ENCODE measurements at regions not wholly inside any gene's neighbourhood (a gene's known extent, or its start where the extent isn't known, plus 50 kb on each side); places are given as distances from the start of the nearest gene placed in this dataset.
A peak's percentile ranks its signal among the peaks of the same experiment; 100 is the strongest.

DNA sequence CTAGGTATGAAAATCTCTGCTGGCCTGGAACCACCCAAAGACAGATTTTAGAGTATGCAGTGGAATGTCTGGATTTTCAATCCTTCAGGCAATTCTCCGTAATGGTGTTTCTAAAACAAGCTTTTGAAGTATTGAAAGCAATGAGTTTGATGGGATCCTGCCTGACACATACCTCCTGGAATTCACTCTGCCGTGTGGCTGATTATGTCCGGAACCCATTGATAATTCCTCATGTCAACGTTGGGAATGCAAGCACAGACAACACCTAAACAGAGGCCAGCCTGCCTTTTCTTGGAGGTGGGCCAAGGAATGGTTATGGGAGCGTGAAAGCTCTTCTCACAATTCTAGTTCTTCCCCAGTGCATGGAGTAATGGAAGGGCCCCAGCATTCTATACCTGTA, 168.9 kb upstream of the HMCN1 start:
- H3K9me3 ChIP-seq (ENCODE audit: control insufficient read depth, low read length), result no peaks in the 10 kb centered on the region
- intact Hi-C loops (cut with DNase I), result loop anchor here in 1 of 2 donors (10.0 kb wide), 1 partner anchor 61 kb away; no protein-coding TSS in a partner anchor
- 62% methylated on average over 5 of the region's 5 CpGs for WGBS, 2 donors
- H3K27ac ChIP-seq (ENCODE audit: low read depth in 1 of 2, low read length in 2 of 2), result no peak overlapping the region
- DNase-seq, result no peak
- no peaks in the 10 kb centered on the region for H3K27me3 ChIP-seq (ENCODE audit: control insufficient read depth in 1 of 2, insufficient read depth in 2 of 2, low read length in 1 of 2)
- H3K36me3 ChIP-seq (ENCODE audit: control insufficient read depth in 1 of 2, insufficient read depth in 2 of 2, low read length in 1 of 2), result no peaks in the 10 kb centered on the region
- no peak overlapping the region for H3K4me3 ChIP-seq (ENCODE audit: low read length in 2 of 2)
- no peak for ATAC-seq (ENCODE audit: low FRiP score)
- no peaks in the 10 kb centered on the region for H3K4me1 ChIP-seq (ENCODE audit: control insufficient read depth in 1 of 2, insufficient read depth in 2 of 2, low read length in 2 of 2)

DNA sequence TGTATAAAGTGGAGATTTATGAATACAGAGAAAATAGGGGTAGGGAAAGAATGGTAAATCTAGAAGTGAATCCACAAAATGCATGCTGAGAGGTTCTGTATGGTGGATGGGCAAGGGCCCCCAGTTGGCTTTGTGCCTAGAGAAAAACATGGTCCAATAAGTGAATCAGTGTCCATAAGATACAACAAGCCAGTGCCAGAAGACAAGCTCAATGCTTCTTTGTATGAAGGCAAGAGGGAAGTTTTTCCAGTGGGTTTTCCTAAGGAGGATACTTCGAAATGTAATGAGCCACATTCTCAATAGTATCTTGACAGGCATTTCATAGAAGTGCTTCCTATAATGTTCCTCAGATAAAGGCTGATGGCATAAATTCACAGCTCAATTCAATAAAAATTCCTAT, 169.4 kb upstream of the HMCN1 start:
- no peaks in the 10 kb centered on the region for H3K9me3 ChIP-seq (ENCODE audit: control insufficient read depth, low read length)
- H3K4me3 ChIP-seq (ENCODE audit: low read length in 2 of 2), result no peak overlapping the region
- no peaks in the 10 kb centered on the region for H3K36me3 ChIP-seq (ENCODE audit: control insufficient read depth in 1 of 2, insufficient read depth in 2 of 2, low read length in 1 of 2)
- ATAC-seq (ENCODE audit: low FRiP score) (no peak), DNase-seq (no peak)
- 83 to 96% methylated on average over 1 of the region's 1 CpG for whole genome bisulfite sequencing, 2 donors
- no peaks in the 10 kb centered on the region for H3K4me1 ChIP-seq (ENCODE audit: control insufficient read depth in 1 of 2, insufficient read depth in 2 of 2, low read length in 2 of 2)
- H3K27ac ChIP-seq (ENCODE audit: low read depth in 1 of 2, low read length in 2 of 2), result no peak overlapping the region
- intact Hi-C loops (cut with DNase I), result loop anchor here in 1 of 2 donors (10.0 kb wide), 1 partner anchor 60 kb away; no protein-coding TSS in a partner anchor
- no peaks in the 10 kb centered on the region for H3K27me3 ChIP-seq (ENCODE audit: control insufficient read depth in 1 of 2, insufficient read depth in 2 of 2, low read length in 1 of 2)

DNA sequence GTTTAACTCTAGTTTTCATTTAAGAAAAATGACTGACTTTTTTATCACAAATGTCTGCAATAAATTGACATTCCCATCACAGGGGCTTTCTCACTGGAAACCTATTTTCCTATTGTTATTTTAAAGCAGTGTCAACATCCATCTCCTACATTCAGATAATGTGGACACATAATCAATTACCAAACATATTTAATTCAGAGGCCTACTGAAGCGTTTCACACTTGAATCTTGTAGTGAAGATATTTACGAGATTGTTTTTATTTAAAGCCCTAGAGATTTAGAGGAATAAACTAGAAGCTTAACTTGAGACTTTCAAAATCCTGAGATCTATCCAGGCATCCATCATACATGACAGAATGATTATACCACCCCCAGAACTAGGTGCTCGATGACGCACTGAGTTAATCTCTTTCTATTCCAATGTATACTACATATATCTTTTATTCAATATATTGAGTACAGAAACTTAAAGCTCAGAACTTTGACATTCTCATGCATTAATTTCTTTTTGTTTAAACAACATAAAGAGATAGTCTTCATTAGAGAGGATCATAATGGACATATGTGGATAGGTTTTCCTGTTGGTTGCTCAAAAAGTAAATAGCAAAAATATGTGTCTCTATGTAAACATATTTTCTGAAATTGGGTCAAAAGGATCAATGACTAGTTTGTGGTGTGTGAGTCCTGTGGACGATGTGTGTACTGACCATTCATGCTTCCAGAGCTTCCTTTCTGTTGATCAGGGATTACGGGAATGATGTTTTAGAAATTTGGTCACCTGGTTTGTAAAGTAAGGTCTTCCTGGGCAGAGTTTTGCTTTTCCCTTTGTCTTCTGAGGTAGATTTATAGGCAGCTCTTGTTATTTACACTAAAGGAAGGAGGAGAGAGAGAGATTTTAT, 171.5 kb upstream of the HMCN1 start:
- no peak for DNase-seq
- H3K4me1 ChIP-seq (ENCODE audit: control insufficient read depth in 1 of 2, insufficient read depth in 2 of 2, low read length in 2 of 2), result no peaks in the 10 kb centered on the region
- no peak overlapping the region for H3K27ac ChIP-seq (ENCODE audit: low read depth in 1 of 2, low read length in 2 of 2)
- H3K9me3 ChIP-seq (ENCODE audit: control insufficient read depth, low read length), result no peaks in the 10 kb centered on the region
- H3K27me3 ChIP-seq (ENCODE audit: control insufficient read depth in 1 of 2, insufficient read depth in 2 of 2, low read length in 1 of 2), result no peaks in the 10 kb centered on the region
- no peak for ATAC-seq (ENCODE audit: low FRiP score)
- 77 to 82% methylated on average over 6 of the region's 6 CpGs for WGBS, 2 donors
- no peaks in the 10 kb centered on the region for H3K36me3 ChIP-seq (ENCODE audit: control insufficient read depth in 1 of 2, insufficient read depth in 2 of 2, low read length in 1 of 2)
- intact Hi-C loops (cut with DNase I), result loop anchor here in 1 of 2 donors (10.0 kb wide), 1 partner anchor 58 kb away; no protein-coding TSS in a partner anchor
- no peak overlapping the region for H3K4me3 ChIP-seq (ENCODE audit: low read length in 2 of 2)

DNA sequence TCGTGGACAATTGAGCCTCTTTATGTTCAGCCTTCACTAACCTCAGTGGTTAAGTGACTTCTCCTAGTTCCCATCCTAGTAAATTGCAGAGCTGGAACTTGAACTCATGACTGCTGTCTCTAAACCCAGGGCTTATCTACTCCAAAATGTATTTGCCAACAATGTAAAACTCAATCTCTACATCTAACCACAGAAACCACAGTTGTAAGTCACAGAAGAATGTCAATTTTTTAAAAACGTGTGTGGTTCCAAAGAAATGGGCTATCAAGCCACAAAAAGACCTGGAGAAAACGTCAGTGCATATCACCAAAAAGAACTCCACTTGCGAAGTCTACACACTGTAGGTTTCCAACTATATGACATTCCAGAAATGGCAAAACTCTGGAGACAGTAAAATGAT, 172.6 kb upstream of the HMCN1 start:
- no peaks in the 10 kb centered on the region for H3K9me3 ChIP-seq (ENCODE audit: control insufficient read depth, low read length)
- H3K4me1 ChIP-seq (ENCODE audit: control insufficient read depth in 1 of 2, insufficient read depth in 2 of 2, low read length in 2 of 2), result no peaks in the 10 kb centered on the region
- no peak for DNase-seq
- H3K4me3 ChIP-seq (ENCODE audit: low read length in 2 of 2), result no peak overlapping the region
- no peaks in the 10 kb centered on the region for H3K36me3 ChIP-seq (ENCODE audit: control insufficient read depth in 1 of 2, insufficient read depth in 2 of 2, low read length in 1 of 2)
- intact Hi-C loops (cut with DNase I), result loop anchor here in 1 of 2 donors (10.0 kb wide), 1 partner anchor 57 kb away; no protein-coding TSS in a partner anchor
- H3K27me3 ChIP-seq (ENCODE audit: control insufficient read depth in 1 of 2, insufficient read depth in 2 of 2, low read length in 1 of 2), result no peaks in the 10 kb centered on the region
- no peak overlapping the region for H3K27ac ChIP-seq (ENCODE audit: low read depth in 1 of 2, low read length in 2 of 2)
- no peak for ATAC-seq (ENCODE audit: low FRiP score)
- 69 to 72% methylated on average over 4 of the region's 4 CpGs for WGBS, 2 donors

DNA sequence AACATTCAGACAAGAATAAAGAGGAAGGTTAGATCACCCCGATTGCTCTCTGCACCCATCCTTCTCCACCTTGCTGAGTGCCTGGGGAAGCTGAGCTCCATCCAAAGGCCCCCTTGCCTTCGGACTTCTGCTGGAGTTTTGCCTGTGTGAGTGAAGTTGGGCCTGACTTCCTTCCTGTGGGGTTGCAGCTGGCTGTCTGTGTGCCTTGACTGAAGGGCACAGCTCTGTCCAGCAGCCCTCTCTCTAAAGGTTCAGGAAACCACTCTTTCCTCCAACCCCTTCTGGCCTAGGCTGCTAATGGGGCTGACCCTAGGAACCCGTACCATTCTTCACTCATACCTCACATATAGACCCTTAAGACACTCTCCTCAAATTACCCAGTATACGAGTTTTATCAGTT, 173.4 kb upstream of the HMCN1 start:
- ATAC-seq (ENCODE audit: low FRiP score) (no peak), DNase-seq (peak in 1 of 2 donors; percentile 48)
- WGBS, 2 donors, result 83 to 84% methylated on average over 4 of the region's 4 CpGs
- no peaks in the 10 kb centered on the region for H3K36me3 ChIP-seq (ENCODE audit: control insufficient read depth in 1 of 2, insufficient read depth in 2 of 2, low read length in 1 of 2)
- no peak overlapping the region for H3K4me3 ChIP-seq (ENCODE audit: low read length in 2 of 2)
- H3K9me3 ChIP-seq (ENCODE audit: control insufficient read depth, low read length), result no peaks in the 10 kb centered on the region
- H3K4me1 ChIP-seq (ENCODE audit: control insufficient read depth in 1 of 2, insufficient read depth in 2 of 2, low read length in 2 of 2), result no peaks in the 10 kb centered on the region
- intact Hi-C loops (cut with DNase I), result loop anchor here in 1 of 2 donors (10.0 kb wide), 1 partner anchor 56 kb away; no protein-coding TSS in a partner anchor
- H3K27ac ChIP-seq (ENCODE audit: low read depth in 1 of 2, low read length in 2 of 2), result no peak overlapping the region
- H3K27me3 ChIP-seq (ENCODE audit: control insufficient read depth in 1 of 2, insufficient read depth in 2 of 2, low read length in 1 of 2), result no peaks in the 10 kb centered on the region

DNA sequence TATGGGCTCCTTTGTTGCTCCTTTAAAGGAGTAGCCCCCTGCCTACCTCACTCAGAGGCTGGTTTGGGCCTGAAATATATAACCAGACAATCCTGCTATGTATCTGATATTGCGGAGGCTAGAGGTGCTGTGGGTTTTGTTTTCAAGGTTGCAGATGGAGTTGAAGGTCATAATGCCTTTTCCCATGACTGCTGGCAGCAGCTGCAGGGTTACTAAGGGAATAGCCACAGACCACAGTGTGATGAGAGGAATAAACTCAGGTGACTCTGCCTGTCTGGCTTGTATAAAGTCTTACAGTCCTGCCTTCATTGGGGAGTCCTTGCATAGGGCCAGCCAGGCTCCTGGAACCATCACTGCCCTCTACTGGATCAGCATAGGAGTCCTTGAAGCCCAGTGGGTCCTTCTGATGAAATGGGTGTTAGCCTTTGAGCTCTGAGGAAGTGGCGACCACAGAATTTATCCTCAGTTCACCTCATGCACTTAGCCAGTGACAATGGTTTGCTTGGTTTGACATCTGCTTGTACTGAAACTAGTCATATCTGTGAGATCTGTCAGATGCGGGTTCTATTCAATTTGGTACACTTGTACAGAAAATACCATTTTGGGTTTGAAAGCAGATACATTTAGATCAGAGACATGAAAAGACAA, 174.4 kb upstream of the HMCN1 start:
- 92% methylated on average over 3 of the region's 3 CpGs for WGBS, 2 donors
- H3K4me1 ChIP-seq (ENCODE audit: control insufficient read depth in 1 of 2, insufficient read depth in 2 of 2, low read length in 2 of 2), result no peaks in the 10 kb centered on the region
- intact Hi-C loops (cut with DNase I), result loop anchor here in 1 of 2 donors (10.0 kb wide), 1 partner anchor 55 kb away; no protein-coding TSS in a partner anchor
- ATAC-seq (ENCODE audit: low FRiP score), result peak; percentile 44
- no peaks in the 10 kb centered on the region for H3K36me3 ChIP-seq (ENCODE audit: control insufficient read depth in 1 of 2, insufficient read depth in 2 of 2, low read length in 1 of 2)
- no peak overlapping the region for H3K27ac ChIP-seq (ENCODE audit: low read depth in 1 of 2, low read length in 2 of 2)
- H3K9me3 ChIP-seq (ENCODE audit: control insufficient read depth, low read length), result no peaks in the 10 kb centered on the region
- no peaks in the 10 kb centered on the region for H3K27me3 ChIP-seq (ENCODE audit: control insufficient read depth in 1 of 2, insufficient read depth in 2 of 2, low read length in 1 of 2)
- no peak overlapping the region for H3K4me3 ChIP-seq (ENCODE audit: low read length in 2 of 2)
- peak in 1 of 2 donors; percentile 51 for DNase-seq

DNA sequence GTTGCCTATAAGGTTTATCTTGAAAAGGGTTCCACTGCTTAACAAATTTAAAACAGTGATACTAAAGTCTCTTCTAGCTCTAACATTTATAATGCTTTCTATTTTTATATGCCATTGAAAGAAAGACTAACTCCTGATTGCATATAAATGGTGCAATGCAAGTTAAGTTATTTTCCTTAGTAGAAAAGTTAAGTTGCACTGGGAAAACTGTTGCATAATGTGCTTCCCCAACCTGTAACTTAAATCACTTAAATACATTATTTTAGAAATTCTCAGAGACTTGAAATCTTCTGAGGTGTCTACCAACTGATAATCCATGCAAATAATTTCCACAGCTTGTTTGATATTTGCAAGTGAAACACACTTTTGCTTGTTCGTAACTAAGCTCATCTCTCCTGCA, 175.0 kb upstream of the HMCN1 start:
- DNase-seq (no peak), ATAC-seq (ENCODE audit: low FRiP score) (no peak)
- no peaks in the 10 kb centered on the region for H3K27me3 ChIP-seq (ENCODE audit: control insufficient read depth in 1 of 2, insufficient read depth in 2 of 2, low read length in 1 of 2)
- H3K36me3 ChIP-seq (ENCODE audit: control insufficient read depth in 1 of 2, insufficient read depth in 2 of 2, low read length in 1 of 2), result no peaks in the 10 kb centered on the region
- no peaks in the 10 kb centered on the region for H3K9me3 ChIP-seq (ENCODE audit: control insufficient read depth, low read length)
- no peak overlapping the region for H3K27ac ChIP-seq (ENCODE audit: low read depth in 1 of 2, low read length in 2 of 2)
- no peak overlapping the region for H3K4me3 ChIP-seq (ENCODE audit: low read length in 2 of 2)
- H3K4me1 ChIP-seq (ENCODE audit: control insufficient read depth in 1 of 2, insufficient read depth in 2 of 2, low read length in 2 of 2), result no peaks in the 10 kb centered on the region
- WGBS, 2 donors, result 95 to 100% methylated on average over 1 of the region's 1 CpG
- intact Hi-C loops (cut with DNase I), result no loop called here

DNA sequence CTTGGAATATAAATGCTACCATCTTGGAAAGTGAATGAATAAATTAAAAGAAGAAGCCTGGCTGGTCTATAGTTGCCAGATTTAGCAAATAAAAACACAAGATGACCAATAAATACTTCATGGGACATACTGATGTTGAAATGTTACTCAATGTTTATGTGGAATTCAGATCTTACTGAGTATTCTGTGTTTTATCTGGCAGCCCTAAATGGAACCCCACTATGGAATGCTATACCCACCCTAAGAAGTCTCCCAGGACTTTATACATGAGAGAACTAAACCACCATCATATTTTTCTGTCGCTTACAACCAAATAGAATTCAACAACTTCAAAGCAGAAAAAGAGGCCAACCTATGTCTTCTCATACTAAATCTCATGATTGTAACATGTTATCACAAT, 177.6 kb upstream of the HMCN1 start:
- Histone ChIP-seq H3K4me3 (ENCODE audit: low read length in 2 of 2) (no peak overlapping the region), H3K27me3 (ENCODE audit: control insufficient read depth in 1 of 2, insufficient read depth in 2 of 2, low read length in 1 of 2) (peaks cover 0 to under 1% of the 10 kb centered on the region in 2 donors), H3K4me1 (ENCODE audit: control insufficient read depth in 1 of 2, insufficient read depth in 2 of 2, low read length in 2 of 2) (no peaks in the 10 kb centered on the region), H3K36me3 (ENCODE audit: control insufficient read depth in 1 of 2, insufficient read depth in 2 of 2, low read length in 1 of 2) (no peaks in the 10 kb centered on the region), H3K9me3 (ENCODE audit: control insufficient read depth, low read length) (peaks cover under 1% of the 10 kb centered on the region), H3K27ac (ENCODE audit: low read depth in 1 of 2, low read length in 2 of 2) (no peak overlapping the region)
- DNase-seq, result no peak
- intact Hi-C loops (cut with DNase I), result no loop called here
- ATAC-seq (ENCODE audit: low FRiP score), result no peak
- WGBS, 2 donors, result 35 to 72% methylated on average over 1 of the region's 1 CpG

Measured in aorta (tissue), 5 donors.